ENCODE measurements at regions not wholly inside any gene's neighbourhood (a gene's known extent, or its start where the extent isn't known, plus 50 kb on each side); places are given as distances from the start of the nearest gene placed in this dataset.

DNA sequence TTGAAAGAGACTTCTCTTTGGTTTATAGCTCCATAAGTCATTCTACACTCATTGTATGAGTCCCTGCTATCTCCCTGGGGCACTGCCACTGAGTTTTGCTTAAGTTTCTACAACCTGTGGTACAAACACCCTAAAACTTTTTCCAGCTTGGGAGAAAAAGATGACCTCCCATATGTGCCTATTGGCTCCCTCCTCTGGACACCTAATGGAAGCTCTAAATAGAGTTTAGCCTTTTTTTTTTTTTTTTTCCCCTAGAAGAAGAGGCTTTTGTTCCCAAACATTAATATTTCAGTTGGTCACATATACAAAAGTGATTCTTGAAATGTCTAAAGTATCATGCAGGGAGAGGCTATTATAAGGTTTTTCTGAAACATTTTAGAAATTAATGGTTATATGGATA is 547.2 kb upstream of the TMEFF2 start (continued):
- no peak for TF ChIP-seq SP1 (CRISPR knock-in tag; conservative IDR thresholded peaks at IDR 0.05)

DNA sequence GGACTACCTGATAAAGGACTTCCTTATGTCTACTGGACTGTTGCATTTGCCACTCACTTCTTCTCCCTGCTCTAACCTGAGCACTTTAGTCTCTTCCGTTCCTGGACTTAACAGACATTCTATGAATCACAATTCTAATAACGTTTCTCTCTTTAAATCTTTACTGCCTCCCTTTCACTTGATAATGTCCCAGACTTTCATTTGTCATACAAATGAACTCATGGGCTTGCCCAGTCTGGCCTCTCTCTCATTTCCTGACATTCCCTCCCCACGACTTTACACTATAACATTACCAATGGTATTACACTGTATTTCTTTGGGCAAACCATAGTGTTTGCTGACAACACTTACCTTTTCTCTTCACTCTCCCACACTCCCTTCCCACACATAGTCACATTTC is 540.7 kb upstream of the TMEFF2 start:
- TF ChIP-seq ZNF317 (CRISPR knock-in tag; IDR thresholded peaks at IDR 0.05; ENCODE audit: borderline replicate concordance, low read depth): no peak
- TF ChIP-seq TEAD1 (CRISPR knock-in tag; IDR thresholded peaks at IDR 0.05): no peak
- no peak for TF ChIP-seq EMX1 (CRISPR knock-in tag; IDR thresholded peaks at IDR 0.05)
- ATAC-seq (peak; percentile 75), DNase-seq (ENCODE audit: low spot score) (no peak)
- no peaks in the 10 kb centered on the region for H3K36me3 Mint-ChIP-seq
- ChIA-PET CTCF (interaction anchor here (0.7 kb wide), 1 partner anchor 14 kb away, joined by 3 read pairs; no protein-coding TSS in a partner anchor), POLR2A (no interaction called here)
- peaks cover 8% of the 10 kb centered on the region for H3K9me3 Mint-ChIP-seq
- H3K27ac Mint-ChIP-seq: peak overlapping the region; percentile 14
- peaks cover 33% of the 10 kb centered on the region for H3K4me1 Mint-ChIP-seq
- H3K27me3 Mint-ChIP-seq (ENCODE audit: low read depth): no peaks in the 10 kb centered on the region
- H3K4me3 Mint-ChIP-seq: no peak overlapping the region

DNA sequence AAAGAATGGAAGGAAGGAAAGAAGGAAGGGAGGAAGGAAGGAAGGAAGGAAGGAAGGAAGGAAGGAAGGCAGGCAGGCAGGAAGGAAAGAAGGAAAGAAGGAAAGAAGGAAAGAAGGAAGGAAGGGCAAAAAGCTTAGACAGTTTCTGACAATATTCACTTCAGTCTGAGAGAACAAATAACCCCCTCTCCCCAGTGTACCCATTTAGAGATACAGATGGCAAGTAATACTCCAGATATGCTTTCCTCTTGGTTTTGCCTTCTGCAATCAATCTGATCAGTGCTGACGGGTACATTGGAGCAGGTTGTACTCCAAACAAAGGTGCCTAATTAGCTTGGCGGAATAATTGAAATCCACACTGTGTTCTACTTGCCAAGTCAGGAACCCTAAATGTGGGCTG is 534.6 kb upstream of the TMEFF2 start:
- ChIA-PET CTCF (no interaction called here), POLR2A (no interaction called here)
- Mint-ChIP-seq H3K27ac (no peak overlapping the region), H3K9me3 (no peaks in the 10 kb centered on the region), H3K27me3 (ENCODE audit: low read depth) (no peaks in the 10 kb centered on the region), H3K4me3 (no peak overlapping the region), H3K36me3 (no peaks in the 10 kb centered on the region), H3K4me1 (peaks cover 7% of the 10 kb centered on the region; the same call in 1 of the 2 replicates)
- ATAC-seq (no peak), DNase-seq (ENCODE audit: low spot score) (no peak)
- TF ChIP-seq, protein P1, sequence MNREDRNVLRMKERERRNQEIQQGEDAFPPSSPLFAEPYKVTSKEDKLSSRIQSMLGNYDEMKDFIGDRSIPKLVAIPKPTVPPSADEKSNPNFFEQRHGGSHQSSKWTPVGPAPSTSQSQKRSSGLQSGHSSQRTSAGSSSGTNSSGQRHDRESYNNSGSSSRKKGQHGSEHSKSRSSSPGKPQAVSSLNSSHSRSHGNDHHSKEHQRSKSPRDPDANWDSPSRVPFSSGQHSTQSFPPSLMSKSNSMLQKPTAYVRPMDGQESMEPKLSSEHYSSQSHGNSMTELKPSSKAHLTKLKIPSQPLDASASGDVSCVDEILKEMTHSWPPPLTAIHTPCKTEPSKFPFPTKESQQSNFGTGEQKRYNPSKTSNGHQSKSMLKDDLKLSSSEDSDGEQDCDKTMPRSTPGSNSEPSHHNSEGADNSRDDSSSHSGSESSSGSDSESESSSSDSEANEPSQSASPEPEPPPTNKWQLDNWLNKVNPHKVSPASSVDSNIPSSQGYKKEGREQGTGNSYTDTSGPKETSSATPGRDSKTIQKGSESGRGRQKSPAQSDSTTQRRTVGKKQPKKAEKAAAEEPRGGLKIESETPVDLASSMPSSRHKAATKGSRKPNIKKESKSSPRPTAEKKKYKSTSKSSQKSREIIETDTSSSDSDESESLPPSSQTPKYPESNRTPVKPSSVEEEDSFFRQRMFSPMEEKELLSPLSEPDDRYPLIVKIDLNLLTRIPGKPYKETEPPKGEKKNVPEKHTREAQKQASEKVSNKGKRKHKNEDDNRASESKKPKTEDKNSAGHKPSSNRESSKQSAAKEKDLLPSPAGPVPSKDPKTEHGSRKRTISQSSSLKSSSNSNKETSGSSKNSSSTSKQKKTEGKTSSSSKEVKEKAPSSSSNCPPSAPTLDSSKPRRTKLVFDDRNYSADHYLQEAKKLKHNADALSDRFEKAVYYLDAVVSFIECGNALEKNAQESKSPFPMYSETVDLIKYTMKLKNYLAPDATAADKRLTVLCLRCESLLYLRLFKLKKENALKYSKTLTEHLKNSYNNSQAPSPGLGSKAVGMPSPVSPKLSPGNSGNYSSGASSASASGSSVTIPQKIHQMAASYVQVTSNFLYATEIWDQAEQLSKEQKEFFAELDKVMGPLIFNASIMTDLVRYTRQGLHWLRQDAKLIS (CRISPR knock-in tag; IDR thresholded peaks at IDR 0.05; ENCODE audit: borderline replicate concordance): no peak
- TF ChIP-seq ZNF416 (CRISPR knock-in tag; IDR thresholded peaks at IDR 0.05) (no peak), TCF7 (CRISPR knock-in tag; IDR thresholded peaks at IDR 0.05; ENCODE audit: low read depth) (no peak), NR1H2 (CRISPR knock-in tag; IDR thresholded peaks at IDR 0.05) (no peak), TEAD1 (CRISPR knock-in tag; IDR thresholded peaks at IDR 0.05) (no peak), RELA (CRISPR knock-in tag; IDR thresholded peaks at IDR 0.05; ENCODE audit: borderline replicate concordance) (no peak), ATF1 (CRISPR knock-in tag; IDR thresholded peaks at IDR 0.05) (no peak), ZNF121 (CRISPR knock-in tag; IDR thresholded peaks at IDR 0.05) (no peak)
- TF ChIP-seq, protein P2, sequence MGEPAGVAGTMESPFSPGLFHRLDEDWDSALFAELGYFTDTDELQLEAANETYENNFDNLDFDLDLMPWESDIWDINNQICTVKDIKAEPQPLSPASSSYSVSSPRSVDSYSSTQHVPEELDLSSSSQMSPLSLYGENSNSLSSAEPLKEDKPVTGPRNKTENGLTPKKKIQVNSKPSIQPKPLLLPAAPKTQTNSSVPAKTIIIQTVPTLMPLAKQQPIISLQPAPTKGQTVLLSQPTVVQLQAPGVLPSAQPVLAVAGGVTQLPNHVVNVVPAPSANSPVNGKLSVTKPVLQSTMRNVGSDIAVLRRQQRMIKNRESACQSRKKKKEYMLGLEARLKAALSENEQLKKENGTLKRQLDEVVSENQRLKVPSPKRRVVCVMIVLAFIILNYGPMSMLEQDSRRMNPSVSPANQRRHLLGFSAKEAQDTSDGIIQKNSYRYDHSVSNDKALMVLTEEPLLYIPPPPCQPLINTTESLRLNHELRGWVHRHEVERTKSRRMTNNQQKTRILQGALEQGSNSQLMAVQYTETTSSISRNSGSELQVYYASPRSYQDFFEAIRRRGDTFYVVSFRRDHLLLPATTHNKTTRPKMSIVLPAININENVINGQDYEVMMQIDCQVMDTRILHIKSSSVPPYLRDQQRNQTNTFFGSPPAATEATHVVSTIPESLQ (CRISPR knock-in tag; IDR thresholded peaks at IDR 0.05): no peak
- TF ChIP-seq, protein P3, sequence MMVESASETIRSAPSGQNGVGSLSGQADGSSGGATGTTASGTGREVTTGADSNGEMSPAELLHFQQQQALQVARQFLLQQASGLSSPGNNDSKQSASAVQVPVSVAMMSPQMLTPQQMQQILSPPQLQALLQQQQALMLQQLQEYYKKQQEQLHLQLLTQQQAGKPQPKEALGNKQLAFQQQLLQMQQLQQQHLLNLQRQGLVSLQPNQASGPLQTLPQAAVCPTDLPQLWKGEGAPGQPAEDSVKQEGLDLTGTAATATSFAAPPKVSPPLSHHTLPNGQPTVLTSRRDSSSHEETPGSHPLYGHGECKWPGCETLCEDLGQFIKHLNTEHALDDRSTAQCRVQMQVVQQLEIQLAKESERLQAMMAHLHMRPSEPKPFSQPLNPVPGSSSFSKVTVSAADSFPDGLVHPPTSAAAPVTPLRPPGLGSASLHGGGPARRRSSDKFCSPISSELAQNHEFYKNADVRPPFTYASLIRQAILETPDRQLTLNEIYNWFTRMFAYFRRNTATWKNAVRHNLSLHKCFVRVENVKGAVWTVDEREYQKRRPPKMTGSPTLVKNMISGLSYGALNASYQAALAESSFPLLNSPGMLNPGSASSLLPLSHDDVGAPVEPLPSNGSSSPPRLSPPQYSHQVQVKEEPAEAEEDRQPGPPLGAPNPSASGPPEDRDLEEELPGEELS (CRISPR knock-in tag; IDR thresholded peaks at IDR 0.05): no peak
- TF ChIP-seq, protein P4, sequence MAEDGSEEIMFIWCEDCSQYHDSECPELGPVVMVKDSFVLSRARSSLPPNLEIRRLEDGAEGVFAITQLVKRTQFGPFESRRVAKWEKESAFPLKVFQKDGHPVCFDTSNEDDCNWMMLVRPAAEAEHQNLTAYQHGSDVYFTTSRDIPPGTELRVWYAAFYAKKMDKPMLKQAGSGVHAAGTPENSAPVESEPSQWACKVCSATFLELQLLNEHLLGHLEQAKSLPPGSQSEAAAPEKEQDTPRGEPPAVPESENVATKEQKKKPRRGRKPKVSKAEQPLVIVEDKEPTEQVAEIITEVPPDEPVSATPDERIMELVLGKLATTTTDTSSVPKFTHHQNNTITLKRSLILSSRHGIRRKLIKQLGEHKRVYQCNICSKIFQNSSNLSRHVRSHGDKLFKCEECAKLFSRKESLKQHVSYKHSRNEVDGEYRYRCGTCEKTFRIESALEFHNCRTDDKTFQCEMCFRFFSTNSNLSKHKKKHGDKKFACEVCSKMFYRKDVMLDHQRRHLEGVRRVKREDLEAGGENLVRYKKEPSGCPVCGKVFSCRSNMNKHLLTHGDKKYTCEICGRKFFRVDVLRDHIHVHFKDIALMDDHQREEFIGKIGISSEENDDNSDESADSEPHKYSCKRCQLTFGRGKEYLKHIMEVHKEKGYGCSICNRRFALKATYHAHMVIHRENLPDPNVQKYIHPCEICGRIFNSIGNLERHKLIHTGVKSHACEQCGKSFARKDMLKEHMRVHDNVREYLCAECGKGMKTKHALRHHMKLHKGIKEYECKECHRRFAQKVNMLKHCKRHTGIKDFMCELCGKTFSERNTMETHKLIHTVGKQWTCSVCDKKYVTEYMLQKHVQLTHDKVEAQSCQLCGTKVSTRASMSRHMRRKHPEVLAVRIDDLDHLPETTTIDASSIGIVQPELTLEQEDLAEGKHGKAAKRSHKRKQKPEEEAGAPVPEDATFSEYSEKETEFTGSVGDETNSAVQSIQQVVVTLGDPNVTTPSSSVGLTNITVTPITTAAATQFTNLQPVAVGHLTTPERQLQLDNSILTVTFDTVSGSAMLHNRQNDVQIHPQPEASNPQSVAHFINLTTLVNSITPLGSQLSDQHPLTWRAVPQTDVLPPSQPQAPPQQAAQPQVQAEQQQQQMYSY (CRISPR knock-in tag; IDR thresholded peaks at IDR 0.05): no peak
- TF ChIP-seq, protein P5, sequence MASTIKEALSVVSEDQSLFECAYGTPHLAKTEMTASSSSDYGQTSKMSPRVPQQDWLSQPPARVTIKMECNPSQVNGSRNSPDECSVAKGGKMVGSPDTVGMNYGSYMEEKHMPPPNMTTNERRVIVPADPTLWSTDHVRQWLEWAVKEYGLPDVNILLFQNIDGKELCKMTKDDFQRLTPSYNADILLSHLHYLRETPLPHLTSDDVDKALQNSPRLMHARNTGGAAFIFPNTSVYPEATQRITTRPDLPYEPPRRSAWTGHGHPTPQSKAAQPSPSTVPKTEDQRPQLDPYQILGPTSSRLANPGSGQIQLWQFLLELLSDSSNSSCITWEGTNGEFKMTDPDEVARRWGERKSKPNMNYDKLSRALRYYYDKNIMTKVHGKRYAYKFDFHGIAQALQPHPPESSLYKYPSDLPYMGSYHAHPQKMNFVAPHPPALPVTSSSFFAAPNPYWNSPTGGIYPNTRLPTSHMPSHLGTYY (CRISPR knock-in tag; IDR thresholded peaks at IDR 0.05): no peak
- TF ChIP-seq, protein P6, sequence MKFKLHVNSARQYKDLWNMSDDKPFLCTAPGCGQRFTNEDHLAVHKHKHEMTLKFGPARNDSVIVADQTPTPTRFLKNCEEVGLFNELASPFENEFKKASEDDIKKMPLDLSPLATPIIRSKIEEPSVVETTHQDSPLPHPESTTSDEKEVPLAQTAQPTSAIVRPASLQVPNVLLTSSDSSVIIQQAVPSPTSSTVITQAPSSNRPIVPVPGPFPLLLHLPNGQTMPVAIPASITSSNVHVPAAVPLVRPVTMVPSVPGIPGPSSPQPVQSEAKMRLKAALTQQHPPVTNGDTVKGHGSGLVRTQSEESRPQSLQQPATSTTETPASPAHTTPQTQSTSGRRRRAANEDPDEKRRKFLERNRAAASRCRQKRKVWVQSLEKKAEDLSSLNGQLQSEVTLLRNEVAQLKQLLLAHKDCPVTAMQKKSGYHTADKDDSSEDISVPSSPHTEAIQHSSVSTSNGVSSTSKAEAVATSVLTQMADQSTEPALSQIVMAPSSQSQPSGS (CRISPR knock-in tag; IDR thresholded peaks at IDR 0.05; ENCODE audit: borderline replicate concordance, low read depth): no peak
- TF ChIP-seq, protein P7, sequence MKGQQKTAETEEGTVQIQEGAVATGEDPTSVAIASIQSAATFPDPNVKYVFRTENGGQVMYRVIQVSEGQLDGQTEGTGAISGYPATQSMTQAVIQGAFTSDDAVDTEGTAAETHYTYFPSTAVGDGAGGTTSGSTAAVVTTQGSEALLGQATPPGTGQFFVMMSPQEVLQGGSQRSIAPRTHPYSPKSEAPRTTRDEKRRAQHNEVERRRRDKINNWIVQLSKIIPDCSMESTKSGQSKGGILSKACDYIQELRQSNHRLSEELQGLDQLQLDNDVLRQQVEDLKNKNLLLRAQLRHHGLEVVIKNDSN (CRISPR knock-in tag; IDR thresholded peaks at IDR 0.05): no peak

Measured in WTC11 (cell line).